ENCODE measurements at regions not wholly inside any gene's neighbourhood (a gene's known extent, or its start where the extent isn't known, plus 50 kb on each side); places are given as distances from the start of the nearest gene placed in this dataset.

DNA sequence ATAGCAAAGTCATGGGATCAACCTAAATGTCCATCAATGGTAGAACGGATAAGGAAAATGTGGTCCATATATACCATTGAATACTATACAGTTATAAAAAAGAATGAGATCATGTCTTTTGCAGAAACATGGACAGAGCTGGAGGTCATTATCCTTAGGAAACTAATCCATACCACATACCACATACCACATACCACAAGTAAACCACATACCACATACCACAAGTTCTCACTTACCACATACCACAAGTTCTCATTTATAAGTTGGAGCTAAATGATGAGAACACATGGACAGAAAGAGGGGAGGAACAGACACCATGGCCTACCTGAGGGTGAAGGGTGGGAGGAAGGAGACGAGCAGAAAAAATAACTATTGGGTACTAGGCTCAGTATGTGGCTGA is 154.6 kb upstream of the GHR start:
- TF ChIP-seq, protein P1, sequence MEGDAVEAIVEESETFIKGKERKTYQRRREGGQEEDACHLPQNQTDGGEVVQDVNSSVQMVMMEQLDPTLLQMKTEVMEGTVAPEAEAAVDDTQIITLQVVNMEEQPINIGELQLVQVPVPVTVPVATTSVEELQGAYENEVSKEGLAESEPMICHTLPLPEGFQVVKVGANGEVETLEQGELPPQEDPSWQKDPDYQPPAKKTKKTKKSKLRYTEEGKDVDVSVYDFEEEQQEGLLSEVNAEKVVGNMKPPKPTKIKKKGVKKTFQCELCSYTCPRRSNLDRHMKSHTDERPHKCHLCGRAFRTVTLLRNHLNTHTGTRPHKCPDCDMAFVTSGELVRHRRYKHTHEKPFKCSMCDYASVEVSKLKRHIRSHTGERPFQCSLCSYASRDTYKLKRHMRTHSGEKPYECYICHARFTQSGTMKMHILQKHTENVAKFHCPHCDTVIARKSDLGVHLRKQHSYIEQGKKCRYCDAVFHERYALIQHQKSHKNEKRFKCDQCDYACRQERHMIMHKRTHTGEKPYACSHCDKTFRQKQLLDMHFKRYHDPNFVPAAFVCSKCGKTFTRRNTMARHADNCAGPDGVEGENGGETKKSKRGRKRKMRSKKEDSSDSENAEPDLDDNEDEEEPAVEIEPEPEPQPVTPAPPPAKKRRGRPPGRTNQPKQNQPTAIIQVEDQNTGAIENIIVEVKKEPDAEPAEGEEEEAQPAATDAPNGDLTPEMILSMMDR (IDR thresholded peaks at IDR 0.05) = no peak
- no peak for TF ChIP-seq POLR2A (IDR thresholded peaks at IDR 0.05)
